A673 (cell line): ENCODE measurements at regions not wholly inside any gene's neighbourhood (a gene's known extent, or its start where the extent isn't known, plus 50 kb on each side); places are given as distances from the start of the nearest gene placed in this dataset.

Experiments
- BruUV-seq: library from RNA; stranded (reverse); fragments of 400-500 nt; replicated peaks from 2 replicates; lab custom pipeline; 2021; lab: Mats Ljungman, UMichigan
- CTCF ChIA-PET: fragments of 300-600 bp; sonication (Branson Sonifier 250); formaldehyde crosslinking; loops from one replicate; lab custom pipeline; 2022; ENCODE audit warnings: antibody characterized with exemption; lab: Charles Lee
- POLR2A ChIA-PET: fragments of 300-600 bp; sonication (Branson Sonifier 250); formaldehyde crosslinking; loops from one replicate; lab custom pipeline; 2022; ENCODE audit warnings: antibody characterized with exemption; ENCODE audit not compliant: low non-redundant PET; lab: Charles Lee
- DNase-seq: peaks from one replicate; pipeline ENCODE4 v3.0.0-alpha.2; 2015; ENCODE audit warnings: low spot score
- H3K27ac ChIP-seq: fragments of 200-600 bp; sonication (generic); 2 replicates; pipeline ENCODE4 v1.5.1; 2016; ENCODE audit warnings: mixed run types, low read depth, mild to moderate bottlenecking, mixed read lengths, antibody characterized with exemption, low read length; ENCODE audit not compliant: poor library complexity, severe bottlenecking
- H3K27me3 ChIP-seq: fragments of 200-600 bp; sonication (generic); replicated peaks from 2 replicates; pipeline ENCODE4 v1.6.1; 2017; ENCODE audit warnings: mixed run types, low read depth, mild to moderate bottlenecking, mixed read lengths, antibody characterized with exemption, low read length; ENCODE audit not compliant: insufficient read depth, poor library complexity
- H3K36me3 ChIP-seq: fragments of 200-600 bp; sonication (generic); 2 replicates; pipeline ENCODE4 v1.6.1; 2016; ENCODE audit warnings: mixed run types, mild to moderate bottlenecking, mixed read lengths, antibody characterized with exemption, low read length; ENCODE audit not compliant: insufficient read depth, poor library complexity, severe bottlenecking
- H3K4me1 ChIP-seq: fragments of 200-600 bp; sonication (generic); 2 replicates; pipeline ENCODE4 v1.6.1; 2017; ENCODE audit warnings: mixed run types, mild to moderate bottlenecking, mixed read lengths, antibody characterized with exemption, low read length; ENCODE audit not compliant: insufficient read depth, poor library complexity, severe bottlenecking
- H3K4me3 ChIP-seq: fragments of 200-600 bp; sonication (generic); 2 replicates; pipeline ENCODE4 v1.5.1; 2016; ENCODE audit warnings: low read depth, mixed run types, mild to moderate bottlenecking, mixed read lengths, low read length; ENCODE audit not compliant: poor library complexity, severe bottlenecking
- H3K9me3 ChIP-seq: fragments of 200-600 bp; sonication (generic); 2 replicates; pipeline ENCODE4 v1.6.1; 2016; ENCODE audit warnings: mixed run types, low read depth, mild to moderate bottlenecking, mixed read lengths, antibody characterized with exemption, low read length; ENCODE audit not compliant: poor library complexity, severe bottlenecking
- CTCF ChIP-seq: fragments of 300-800, 200-600 bp; sonication (generic); conservative IDR thresholded peaks from 2 replicates; pipeline ENCODE4 v1.5.1; 2017; ENCODE audit warnings: low read depth, mild to moderate bottlenecking, antibody characterized with exemption, low read length, moderate library complexity, mixed read lengths
- EZH2 ChIP-seq: fragments of 200-600 bp; sonication (generic); IDR thresholded peaks from 2 replicates; pipeline ENCODE4 v1.6.1; 2017; ENCODE audit warnings: borderline replicate concordance, low read depth, mild to moderate bottlenecking, mixed read lengths, antibody characterized with exemption, low read length; ENCODE audit not compliant: poor library complexity, severe bottlenecking
- intact Hi-C: fragments of 100-400 bp; cut with micrococcal nuclease; formaldehyde crosslinking; loops from one replicate; pipeline ENCODE4 v1.10.0; 2022; ENCODE audit not compliant: unreplicated experiment

- no peak overlapping the region for H3K27ac ChIP-seq
- CTCF ChIA-PET, result interaction anchor here (0.6 kb wide), 1 partner anchor 82 kb away, joined by 5 read pairs; no protein-coding TSS in a partner anchor
- no peaks in the 10 kb centered on the region for H3K9me3 ChIP-seq
- DNase-seq, result no peak
- H3K27me3 ChIP-seq, result no peaks in the 10 kb centered on the region
- no peaks in the 10 kb centered on the region for H3K36me3 ChIP-seq
- POLR2A ChIA-PET, result no interaction called here
- intact Hi-C loops, result no loop called here
- H3K4me3 ChIP-seq, result no peak overlapping the region
- no peaks in the 10 kb centered on the region for H3K4me1 ChIP-seq
- BruUV-seq, result no TSS peak
- TF ChIP-seq CTCF (no peak), EZH2 (no peak)
These were observed 566.1 kb downstream of the BRD1 start for GRCh38 chr22:49261616-49262015.

GRCh38 chr22:49260681-49261580 lies 566.7 kb downstream of the BRD1 start:
- TF ChIP-seq CTCF, result no peak
- TF ChIP-seq EZH2, result no peak
- ChIA-PET CTCF (interaction anchor here (0.6 kb wide), 1 partner anchor 83 kb away, joined by 5 read pairs; no protein-coding TSS in a partner anchor), POLR2A (no interaction called here)
- BruUV-seq, result no TSS peak
- Histone ChIP-seq H3K4me1 (no peaks in the 10 kb centered on the region), H3K36me3 (no peaks in the 10 kb centered on the region), H3K27me3 (no peaks in the 10 kb centered on the region), H3K4me3 (no peak overlapping the region), H3K9me3 (no peaks in the 10 kb centered on the region), H3K27ac (no peak overlapping the region)
- intact Hi-C loops, result no loop called here
- DNase-seq, result no peak

GRCh38 chr22:49259839-49260615 lies 567.6 kb downstream of the BRD1 start:
- Histone ChIP-seq H3K4me1 (no peaks in the 10 kb centered on the region), H3K27me3 (no peaks in the 10 kb centered on the region), H3K9me3 (no peaks in the 10 kb centered on the region), H3K36me3 (no peaks in the 10 kb centered on the region), H3K4me3 (no peak overlapping the region), H3K27ac (no peak overlapping the region)
- TF ChIP-seq EZH2 (no peak), CTCF (no peak)
- BruUV-seq, result no TSS peak
- ChIA-PET CTCF (no interaction called here), POLR2A (no interaction called here)
- DNase-seq, result no peak
- intact Hi-C loops, result no loop called here
